Astrocyte (in vitro differentiated cells and primary cell): ENCODE measurements at regions not wholly inside any gene's neighbourhood (a gene's known extent, or its start where the extent isn't known, plus 50 kb on each side); places are given as distances from the start of the nearest gene placed in this dataset.

Source experiments
- CTCF ChIP-seq: IDR thresholded peaks from 2 replicates; pipeline ENCODE4 v1.5.1; 2011; ENCODE audit warnings: low read depth, mild to moderate bottlenecking, inconsistent platforms, low read length, moderate library complexity; ENCODE audit not compliant: insufficient read depth
- EZH2 ChIP-seq: IDR thresholded peaks from 2 replicates; pipeline ENCODE4 v1.6.1; 2012; ENCODE audit warnings: mild to moderate bottlenecking, low read length, inconsistent platforms; ENCODE audit not compliant: insufficient read depth

- no peak for TF ChIP-seq EZH2
- TF ChIP-seq CTCF = no peak
Observed at GRCh38 chrX:9378980-9379696, 85.7 kb upstream of the TBL1X start.
